ENCODE measurements at regions not wholly inside any gene's neighbourhood (a gene's known extent, or its start where the extent isn't known, plus 50 kb on each side); places are given as distances from the start of the nearest gene placed in this dataset.

DNA sequence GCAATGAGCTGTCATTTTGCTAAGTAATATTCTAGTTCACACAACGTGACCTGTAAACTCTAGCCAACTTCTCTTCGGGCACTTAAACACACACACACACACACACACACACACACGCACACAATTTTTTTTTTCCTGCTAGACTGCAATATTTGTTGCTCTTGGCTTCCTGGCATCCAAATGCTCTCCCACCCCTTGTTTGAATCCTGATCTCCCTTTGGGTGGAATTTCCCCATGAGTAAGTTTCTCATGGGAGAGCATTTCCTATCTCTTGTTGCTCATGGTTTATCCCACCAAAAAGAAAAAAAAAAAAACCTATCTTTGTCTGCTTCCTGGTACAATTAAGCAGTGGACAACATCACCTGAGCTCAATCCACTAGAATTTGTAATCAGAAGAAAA is 54.7 kb upstream of the TSLP start:
- FAIRE-seq: no peak
- ChIA-PET CTCF (ENCODE audit: partially characterized antibody) (interaction anchor here (0.6 to 0.7 kb wide), 4 partner anchors 12 to 206 kb away, joined by 3 read pairs; no protein-coding TSS in a partner anchor), POLR2A (ENCODE audit: partially characterized antibody) (no interaction called here)
- H2AK5ac ChIP-seq (ENCODE audit: low read depth, low read length): no peak overlapping the region
- H3K4me3 ChIP-seq (ENCODE audit: extremely low read depth in 1 of 4, insufficient read depth in 2 of 4, low read depth in 3 of 4, low read length in 4 of 4): no peak overlapping the region
- no peak overlapping the region for H3K9ac ChIP-seq (replicated peaks in 1 of 4; ENCODE audit: extremely low read depth in 1 of 4, low read depth in 3 of 4, low read length in 3 of 4)
- H2BK12ac ChIP-seq (ENCODE audit: low read depth, low read length): no peak overlapping the region
- H3K14ac ChIP-seq (ENCODE audit: insufficient read length): no peak overlapping the region
- H3K79me1 ChIP-seq (ENCODE audit: low read depth, low read length): no peaks in the 10 kb centered on the region
- H4K5ac ChIP-seq (ENCODE audit: insufficient read length, low read depth, low read length): no peak overlapping the region
- no peaks in the 10 kb centered on the region for H3K4me1 ChIP-seq (replicated peaks in 1 of 4; ENCODE audit: control insufficient read depth in 3 of 4, insufficient read depth in 4 of 4, low read length in 3 of 4)
- H3K4ac ChIP-seq (replicated peaks; ENCODE audit: insufficient read length, low read depth, low read length): no peak overlapping the region
- H2BK5ac ChIP-seq (ENCODE audit: low read depth, low read length): no peak overlapping the region
- no peak overlapping the region for H3K23ac ChIP-seq (ENCODE audit: insufficient read length)
- no peak overlapping the region for H3K4me2 ChIP-seq (ENCODE audit: insufficient read depth in 1 of 2, low read depth in 2 of 2, low read length in 2 of 2)
- H2BK120ac ChIP-seq (replicated peaks; ENCODE audit: low read depth, low read length): no peak overlapping the region
- no peak overlapping the region for H2BK20ac ChIP-seq (ENCODE audit: low read length)
- no peak overlapping the region for H4K8ac ChIP-seq (ENCODE audit: extremely low read depth, insufficient read depth, low read length)
- DNase-seq (ENCODE audit: low read depth in 1 of 2, low spot score in 2 of 2): no peak
- no peak overlapping the region for H3K27ac ChIP-seq (ENCODE audit: low read depth, low read length)
- H3K23me2 ChIP-seq (ENCODE audit: low read depth, low read length): no peaks in the 10 kb centered on the region
- H3K36me3 ChIP-seq (ENCODE audit: control insufficient read depth in 2 of 4, insufficient read depth in 4 of 4, low read length in 3 of 4): no peaks in the 10 kb centered on the region
- H3K9me3 ChIP-seq (ENCODE audit: insufficient read depth in 2 of 2, low read depth in 1 of 2, low read length in 1 of 2): no peaks in the 10 kb centered on the region
- 85% methylated on average over 3 of the region's 3 CpGs; no CpG with 5 or more reads in 1 of the 2 experiments for WGBS, 2 experiments (ENCODE audit: extremely low coverage in 1 of 2, insufficient coverage in 1 of 2, insufficient read length in 1 of 2, insufficient replicate concordance in 2 of 2, low coverage in 1 of 2, low lambda C conversion rate in 2 of 2, missing lambda C conversion rate in 1 of 2)
- H4K20me1 ChIP-seq (replicated peaks in 1 of 2; ENCODE audit: control insufficient read depth in 1 of 2, insufficient read depth in 2 of 2, low read length in 2 of 2): no peaks in the 10 kb centered on the region
- H2BK15ac ChIP-seq (ENCODE audit: low read length): no peak overlapping the region
- no peaks in the 10 kb centered on the region for H3K27me3 ChIP-seq (replicated peaks in 1 of 4; ENCODE audit: control insufficient read depth in 3 of 4, extremely low read depth in 1 of 4, insufficient read depth in 3 of 4, low read length in 3 of 4)
- TF ChIP-seq, protein P1, sequence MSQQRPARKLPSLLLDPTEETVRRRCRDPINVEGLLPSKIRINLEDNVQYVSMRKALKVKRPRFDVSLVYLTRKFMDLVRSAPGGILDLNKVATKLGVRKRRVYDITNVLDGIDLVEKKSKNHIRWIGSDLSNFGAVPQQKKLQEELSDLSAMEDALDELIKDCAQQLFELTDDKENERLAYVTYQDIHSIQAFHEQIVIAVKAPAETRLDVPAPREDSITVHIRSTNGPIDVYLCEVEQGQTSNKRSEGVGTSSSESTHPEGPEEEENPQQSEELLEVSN (IDR thresholded peaks at IDR 0.05): no peak
- no peak for TF ChIP-seq CREB1 (IDR thresholded peaks at IDR 0.05)
- no peak overlapping the region for H3K56ac ChIP-seq (replicated peaks; ENCODE audit: insufficient read length, low read depth, low read length)
- H3K18ac ChIP-seq (ENCODE audit: extremely low read depth, low read length): no peak overlapping the region
- no peaks in the 10 kb centered on the region for H3K79me2 ChIP-seq (ENCODE audit: control insufficient read depth in 1 of 2, insufficient read depth in 2 of 2, low read length in 2 of 2)
- H4K91ac ChIP-seq (replicated peaks; ENCODE audit: insufficient read length, low read length): no peak overlapping the region
- no peak overlapping the region for H2AFZ ChIP-seq (ENCODE audit: low read length)
